Heart left ventricle (tissue), 16 donors: ENCODE measurements at regions not wholly inside any gene's neighbourhood (a gene's known extent, or its start where the extent isn't known, plus 50 kb on each side); places are given as distances from the start of the nearest gene placed in this dataset.

ENCODE experiments used
- ATAC-seq, 4 donors: fragments of 200-7000 bp; cut with Tn5 transposase; one replicate each; pipeline ENCODE4 v1.9.1; 2020 to 2022; ENCODE audit warnings: moderate library complexity in 4 of 4, mild to moderate bottlenecking in 3 of 4, moderate number of reproducible peaks in 1 of 4
- DNase-seq, 5 donors: peaks; one replicate each; pipeline ENCODE4 v3.0.0-alpha.2; 2020
- H3K27ac ChIP-seq, 12 donors: fragments of 200-600 bp; sonication (generic) in 4 of 12; one replicate each; pipeline versions ENCODE4 v1.5.0 to v1.8.0; 2016 to 2022; ENCODE audit warnings: mild to moderate bottlenecking in 2 of 12
- H3K27me3 ChIP-seq, 9 donors: fragments of 200-600 bp; sonication (generic) in 2 of 9; one replicate each; pipeline versions ENCODE4 v1.5.1 to v1.8.0; 2016 to 2022; ENCODE audit warnings: mild to moderate bottlenecking in 3 of 9
- H3K36me3 ChIP-seq, 9 donors: fragments of 200-600 bp; sonication (generic) in 2 of 9; one replicate each; pipeline versions ENCODE4 v1.5.0 to v1.8.0; 2018 to 2022; ENCODE audit warnings: mild to moderate bottlenecking in 2 of 9
- H3K4me1 ChIP-seq, 12 donors: fragments of 200-600 bp; sonication (generic) in 4 of 12; one replicate each; pipeline versions ENCODE4 v1.5.0 to v1.8.0; 2016 to 2022; ENCODE audit warnings: mild to moderate bottlenecking in 3 of 12
- H3K4me3 ChIP-seq, 12 donors: fragments of 200-600 bp; sonication (generic) in 4 of 12; one replicate each; pipeline versions ENCODE4 v1.5.0 to v1.8.0; 2017 to 2022; ENCODE audit warnings: mild to moderate bottlenecking in 9 of 12, moderate library complexity in 4 of 12
- H3K9me3 ChIP-seq, 12 donors: fragments of 200-600 bp; sonication (generic) in 4 of 12; one replicate each; pipeline versions ENCODE4 v1.5.0 to v1.8.0; 2016 to 2022; ENCODE audit warnings: mild to moderate bottlenecking in 1 of 12
- POLR2A ChIP-seq, 2 donors: fragments of 450-650 bp; IDR thresholded peaks; one replicate each; pipeline ENCODE4 v1.6.1; 2017; ENCODE audit warnings: antibody characterized with exemption in 2 of 2, mild to moderate bottlenecking in 2 of 2, moderate library complexity in 2 of 2
- WGBS, 4 donors: extraction: QIAGEN DNeasy Blood & Tissue Kit in 2 of 4; methylation state at CpG; one replicate each; pipeline versions ENCODE4 v1.1.5 to v1.1.7; 2013 to 2018; 5-methylcytosine and 5-hydroxymethylcytosine counted together
- intact Hi-C, 10 donors: fragments of 100-400 bp; cut with DNase I; formaldehyde crosslinking; loops; one replicate each; pipeline versions ENCODE4 v1.11.1 to v1.14.2; 2022
- TF ChIP-seq, protein P1 (sequence below), 12 donors: fragments of 200-600 bp; sonication (generic) in 4 of 12; IDR thresholded peaks; one replicate each; pipeline versions ENCODE4 v1.5.0 to v1.8.0; 2018 to 2022; ENCODE audit warnings: antibody characterized with exemption in 12 of 12, mild to moderate bottlenecking in 5 of 12
- donor health status: ischemic (EF 13 %, LVEDD 7.1; RV severe dilation, severe dysfunction).
- donor health status: healthy with polysubstance abuse.
- donor health status: DM: no; HTN: yes; CAD: no.
- donor health status: DM: no; HTN: no; CAD: no.
- donor health status: ischemic (EF 25% LVEDD 6.9; RV normal size, moderate dysfunction).
- donor health status: ischemic (EF 25% LVEDD 5.7; RV mildly dilated, moderate dysfunction).
- donor health status: healthy.
- donor health status: DM: yes; HTN: yes; CAD: no.
- donor health status: ischemic (EF 35%, LVEDD 5.7; RV mildly dilated, moderate dysfunction).
- donor health status: nonischemic (EF 11% LVEDD 7.7; RV severe dilation, severe dysfunction).
- donor health status: DM: yes; HTN: yes; CAD: no.
- donor health status: PGD.
- donor health status: ischemic (EF 29% LVEDD 5.4; RV normal size, mild dysfunction).
- donor health status: nonischemic (EF 23%, LVEDD 6.1; RV moderate dilation, normal function).

DNA sequence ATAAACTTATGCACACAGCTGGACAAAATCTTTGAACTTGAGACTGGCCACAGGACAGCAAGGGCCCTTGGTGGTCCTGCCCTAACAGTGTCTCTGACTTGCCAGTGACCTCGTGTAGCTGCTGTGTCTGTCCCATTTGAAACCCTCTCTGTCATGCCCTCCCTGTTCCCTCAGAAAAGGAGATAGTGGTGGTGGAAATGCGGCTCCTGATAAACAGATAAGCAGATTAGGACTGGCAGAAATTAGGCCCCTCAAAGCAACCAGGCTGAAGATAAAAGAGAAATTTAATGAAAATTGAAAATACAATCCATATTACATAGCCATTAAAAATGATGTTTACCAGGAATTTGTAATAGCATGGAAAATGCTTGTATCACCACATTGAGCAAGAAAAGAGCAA, 136.6 kb upstream of the ATP6AP2 start:
- no peak overlapping the region for H3K27ac ChIP-seq
- 55 to 99% (median 73%) methylated on average over 2 of the region's 2 CpGs for WGBS, 4 donors
- intact Hi-C loops, result no loop called here
- no peak overlapping the region for H3K4me3 ChIP-seq
- no peak for ATAC-seq
- no peaks in the 10 kb centered on the region for H3K36me3 ChIP-seq
- no peaks in the 10 kb centered on the region for H3K9me3 ChIP-seq
- peaks cover 0 to 25% (median 0%) of the 10 kb centered on the region in 9 donors for H3K27me3 ChIP-seq
- peaks cover 0 to 8% (median 0%) of the 10 kb centered on the region in 12 donors for H3K4me1 ChIP-seq
- TF ChIP-seq, protein P1, sequence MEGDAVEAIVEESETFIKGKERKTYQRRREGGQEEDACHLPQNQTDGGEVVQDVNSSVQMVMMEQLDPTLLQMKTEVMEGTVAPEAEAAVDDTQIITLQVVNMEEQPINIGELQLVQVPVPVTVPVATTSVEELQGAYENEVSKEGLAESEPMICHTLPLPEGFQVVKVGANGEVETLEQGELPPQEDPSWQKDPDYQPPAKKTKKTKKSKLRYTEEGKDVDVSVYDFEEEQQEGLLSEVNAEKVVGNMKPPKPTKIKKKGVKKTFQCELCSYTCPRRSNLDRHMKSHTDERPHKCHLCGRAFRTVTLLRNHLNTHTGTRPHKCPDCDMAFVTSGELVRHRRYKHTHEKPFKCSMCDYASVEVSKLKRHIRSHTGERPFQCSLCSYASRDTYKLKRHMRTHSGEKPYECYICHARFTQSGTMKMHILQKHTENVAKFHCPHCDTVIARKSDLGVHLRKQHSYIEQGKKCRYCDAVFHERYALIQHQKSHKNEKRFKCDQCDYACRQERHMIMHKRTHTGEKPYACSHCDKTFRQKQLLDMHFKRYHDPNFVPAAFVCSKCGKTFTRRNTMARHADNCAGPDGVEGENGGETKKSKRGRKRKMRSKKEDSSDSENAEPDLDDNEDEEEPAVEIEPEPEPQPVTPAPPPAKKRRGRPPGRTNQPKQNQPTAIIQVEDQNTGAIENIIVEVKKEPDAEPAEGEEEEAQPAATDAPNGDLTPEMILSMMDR (IDR thresholded peaks at IDR 0.05), result no peak
- TF ChIP-seq POLR2A (IDR thresholded peaks at IDR 0.05), result no peak
- no peak for DNase-seq

DNA sequence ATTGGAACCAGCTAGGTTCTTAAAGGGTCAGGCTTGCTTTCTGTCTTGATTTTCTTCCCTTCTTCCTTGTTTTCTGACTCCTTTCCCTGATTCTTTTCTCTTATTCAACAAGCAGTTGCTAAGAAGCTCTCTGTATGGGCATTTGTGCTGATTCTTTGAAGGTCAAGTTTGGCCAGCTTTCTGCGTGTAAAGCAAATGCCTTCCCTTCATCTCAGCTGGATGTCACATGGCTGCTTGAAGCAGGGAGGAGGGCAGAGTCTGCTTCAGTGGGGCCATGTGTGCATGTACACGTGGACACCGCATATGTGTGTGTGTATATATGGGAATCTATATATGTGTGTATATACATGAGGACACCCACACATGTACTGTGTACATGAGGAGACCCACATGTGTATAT, 139.9 kb upstream of the ATP6AP2 start:
- H3K27me3 ChIP-seq, result peaks cover 0 to 35% (median 0%) of the 10 kb centered on the region in 9 donors
- no peaks in the 10 kb centered on the region for H3K36me3 ChIP-seq
- intact Hi-C loops, result no loop called here
- WGBS, 4 donors, result 70 to 84% (median 82%) methylated on average over 3 of the region's 3 CpGs
- TF ChIP-seq, protein P1 (IDR thresholded peaks at IDR 0.05), result no peak
- no peak for TF ChIP-seq POLR2A (IDR thresholded peaks at IDR 0.05)
- ATAC-seq, result no peak
- H3K4me3 ChIP-seq, result no peak overlapping the region
- H3K27ac ChIP-seq, result no peak overlapping the region
- no peaks in the 10 kb centered on the region for H3K9me3 ChIP-seq
- H3K4me1 ChIP-seq, result no peaks in the 10 kb centered on the region
- no peak for DNase-seq

DNA sequence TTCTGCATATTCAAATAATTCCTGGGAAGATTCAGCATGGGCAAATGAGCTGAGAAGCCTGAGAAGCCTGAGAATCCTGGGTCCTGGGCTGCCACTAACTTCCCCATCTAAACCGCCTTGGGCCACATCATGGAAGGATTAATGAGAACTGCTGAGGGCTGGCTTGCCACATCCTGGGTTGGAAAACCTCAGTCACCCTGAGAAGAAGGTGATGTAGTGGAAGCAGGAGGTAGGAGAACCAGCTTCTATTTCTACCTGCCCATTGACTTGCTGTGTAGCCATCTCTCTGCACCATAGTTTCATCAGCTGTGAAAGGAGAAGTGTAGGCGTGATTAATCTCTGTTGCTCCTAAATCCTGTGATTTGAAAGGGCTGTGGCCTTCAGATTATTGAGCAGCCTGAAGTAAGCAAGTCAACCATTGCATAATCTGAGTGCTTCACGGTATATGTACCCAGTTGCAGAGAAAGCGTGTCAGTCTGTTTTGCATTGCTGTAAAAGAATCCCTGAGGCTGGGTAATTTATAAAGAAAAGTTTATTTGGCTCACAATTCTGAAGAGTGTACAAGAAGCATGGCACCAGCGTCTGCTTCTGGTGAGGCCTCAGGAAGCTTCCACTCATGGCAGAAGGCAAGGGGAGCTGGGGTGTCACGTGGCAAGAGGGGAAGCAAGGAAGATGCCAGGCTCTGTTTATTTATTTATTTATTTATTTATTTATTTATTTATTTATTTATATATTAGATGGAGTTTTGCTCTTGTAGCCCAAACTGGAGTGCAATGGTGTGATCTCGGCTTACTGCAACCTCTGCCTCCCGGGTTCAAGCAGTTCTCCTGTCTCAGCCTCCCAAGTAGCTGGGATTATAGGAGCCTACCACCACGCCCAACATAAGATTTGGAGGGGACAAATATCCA, 140.9 kb upstream of the ATP6AP2 start:
- H3K4me3 ChIP-seq, result no peak overlapping the region
- 83 to 98% (median 89%) methylated on average over 9 of the region's 9 CpGs for WGBS, 4 donors
- peaks cover 0 to 42% (median 0%) of the 10 kb centered on the region in 9 donors for H3K27me3 ChIP-seq
- ATAC-seq, result no peak
- no peaks in the 10 kb centered on the region for H3K9me3 ChIP-seq
- TF ChIP-seq POLR2A (IDR thresholded peaks at IDR 0.05), result no peak
- TF ChIP-seq, protein P1 (IDR thresholded peaks at IDR 0.05), result no peak
- H3K36me3 ChIP-seq, result no peaks in the 10 kb centered on the region
- intact Hi-C loops, result no loop called here
- DNase-seq, result no peak
- H3K27ac ChIP-seq, result no peak overlapping the region
- H3K4me1 ChIP-seq, result no peaks in the 10 kb centered on the region

DNA sequence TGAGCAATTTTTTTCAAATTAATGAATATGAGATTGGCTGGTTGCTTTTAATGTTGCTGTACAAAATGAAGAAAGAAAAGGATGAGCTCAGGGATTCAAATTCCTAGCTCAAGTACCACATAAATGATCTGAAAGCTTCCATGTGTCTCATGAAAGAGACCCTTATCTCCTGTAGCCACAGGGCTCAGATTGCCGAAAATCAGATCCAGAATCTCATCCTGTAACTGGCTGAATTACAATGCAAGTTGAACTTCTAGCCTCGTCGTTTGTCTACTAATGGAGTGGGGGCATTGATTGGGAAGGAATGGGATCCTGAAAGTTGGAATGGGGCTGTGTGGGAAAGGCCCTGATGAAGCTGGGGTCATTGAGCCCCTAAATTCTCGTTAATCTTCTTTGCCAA, 143.4 kb upstream of the ATP6AP2 start:
- no peak for ATAC-seq
- 66 to 94% (median 89%) methylated on average over 4 of the region's 4 CpGs for WGBS, 4 donors
- Histone ChIP-seq H3K9me3 (no peaks in the 10 kb centered on the region), H3K27me3 (peaks cover 0 to 33% (median 0%) of the 10 kb centered on the region in 9 donors), H3K4me1 (no peaks in the 10 kb centered on the region), H3K4me3 (no peak overlapping the region), H3K36me3 (no peaks in the 10 kb centered on the region), H3K27ac (no peak overlapping the region)
- TF ChIP-seq POLR2A (IDR thresholded peaks at IDR 0.05), result no peak
- TF ChIP-seq, protein P1 (IDR thresholded peaks at IDR 0.05), result no peak
- intact Hi-C loops, result no loop called here
- no peak for DNase-seq
